ENCODE measurements at regions not wholly inside any gene's neighbourhood (a gene's known extent, or its start where the extent isn't known, plus 50 kb on each side); places are given as distances from the start of the nearest gene placed in this dataset.

DNA sequence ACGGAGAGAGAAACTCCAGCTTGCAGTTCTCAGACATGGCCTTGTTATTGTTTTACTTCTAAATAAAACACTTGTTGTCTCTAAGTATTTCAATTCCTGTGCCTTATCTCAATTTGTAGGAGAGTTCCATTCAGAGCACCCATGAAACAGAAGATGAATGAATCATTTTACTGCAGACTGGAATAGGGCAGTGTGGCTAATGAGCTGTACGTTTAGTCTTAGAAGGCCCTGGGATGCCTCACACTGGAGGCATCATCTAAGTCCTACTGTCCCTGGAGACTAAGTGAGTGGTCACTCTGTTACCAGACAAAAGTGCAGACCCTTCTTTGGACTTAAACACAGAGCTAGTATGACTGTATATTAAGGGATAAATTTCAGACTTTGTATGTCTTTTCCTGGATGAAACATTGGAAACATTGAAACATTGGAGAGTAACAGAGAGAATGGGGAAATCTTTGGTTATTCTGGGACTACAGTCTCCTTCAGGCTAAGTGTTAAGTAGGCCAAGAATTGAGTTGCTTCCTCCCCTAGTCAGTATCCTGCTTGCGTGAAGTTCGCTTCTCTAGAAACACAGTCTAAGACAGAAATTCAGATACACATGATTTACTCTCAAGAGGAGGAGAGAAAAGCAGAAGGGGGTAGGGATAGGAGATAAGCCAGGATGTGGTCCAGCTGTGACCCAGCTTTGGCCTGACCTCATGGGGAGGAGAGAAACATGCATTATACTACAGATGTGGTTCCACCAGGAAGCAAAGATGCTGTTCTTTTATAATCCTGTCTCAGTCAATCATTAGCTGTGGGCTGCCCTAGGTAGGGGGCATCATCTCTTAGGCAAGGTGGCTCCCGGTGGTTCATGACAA is 167.4 kb upstream of the BMP2 start:
- no peak overlapping the region for H3K4me3 ChIP-seq (ENCODE audit: control insufficient read depth, low read depth, low read length)
- TF ChIP-seq, protein P1, sequence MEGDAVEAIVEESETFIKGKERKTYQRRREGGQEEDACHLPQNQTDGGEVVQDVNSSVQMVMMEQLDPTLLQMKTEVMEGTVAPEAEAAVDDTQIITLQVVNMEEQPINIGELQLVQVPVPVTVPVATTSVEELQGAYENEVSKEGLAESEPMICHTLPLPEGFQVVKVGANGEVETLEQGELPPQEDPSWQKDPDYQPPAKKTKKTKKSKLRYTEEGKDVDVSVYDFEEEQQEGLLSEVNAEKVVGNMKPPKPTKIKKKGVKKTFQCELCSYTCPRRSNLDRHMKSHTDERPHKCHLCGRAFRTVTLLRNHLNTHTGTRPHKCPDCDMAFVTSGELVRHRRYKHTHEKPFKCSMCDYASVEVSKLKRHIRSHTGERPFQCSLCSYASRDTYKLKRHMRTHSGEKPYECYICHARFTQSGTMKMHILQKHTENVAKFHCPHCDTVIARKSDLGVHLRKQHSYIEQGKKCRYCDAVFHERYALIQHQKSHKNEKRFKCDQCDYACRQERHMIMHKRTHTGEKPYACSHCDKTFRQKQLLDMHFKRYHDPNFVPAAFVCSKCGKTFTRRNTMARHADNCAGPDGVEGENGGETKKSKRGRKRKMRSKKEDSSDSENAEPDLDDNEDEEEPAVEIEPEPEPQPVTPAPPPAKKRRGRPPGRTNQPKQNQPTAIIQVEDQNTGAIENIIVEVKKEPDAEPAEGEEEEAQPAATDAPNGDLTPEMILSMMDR (IDR thresholded peaks at IDR 0.05; ENCODE audit: control insufficient read depth, insufficient read depth, low read depth, low read length, missing control alignments) = no peak
- DNase-seq (ENCODE audit: low read depth) = no peak

DNA sequence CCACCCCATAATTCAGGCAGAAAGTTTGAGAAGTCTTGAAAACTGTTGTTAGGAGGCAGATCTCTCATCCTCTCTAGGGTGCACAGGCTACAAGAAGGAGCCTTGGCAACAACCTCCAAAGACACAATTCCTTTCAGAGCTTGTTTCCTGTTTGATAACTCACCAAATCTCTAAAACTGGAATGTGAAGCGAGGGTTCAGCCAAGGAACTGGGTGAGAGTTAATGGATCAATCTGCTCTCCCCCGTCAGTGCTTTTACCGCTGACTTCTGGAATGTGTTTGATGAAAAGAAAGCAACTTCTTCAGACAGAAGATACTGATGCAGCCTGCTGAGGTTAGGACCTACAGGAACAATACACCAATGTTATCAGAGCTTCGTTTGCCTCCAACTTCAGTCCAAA is 171.8 kb upstream of the BMP2 start:
- no peak overlapping the region for H3K4me3 ChIP-seq (ENCODE audit: control insufficient read depth, low read depth, low read length)
- DNase-seq (ENCODE audit: low read depth) = no peak
- TF ChIP-seq, protein P1 (IDR thresholded peaks at IDR 0.05; ENCODE audit: control insufficient read depth, insufficient read depth, low read depth, low read length, missing control alignments) = no peak

DNA sequence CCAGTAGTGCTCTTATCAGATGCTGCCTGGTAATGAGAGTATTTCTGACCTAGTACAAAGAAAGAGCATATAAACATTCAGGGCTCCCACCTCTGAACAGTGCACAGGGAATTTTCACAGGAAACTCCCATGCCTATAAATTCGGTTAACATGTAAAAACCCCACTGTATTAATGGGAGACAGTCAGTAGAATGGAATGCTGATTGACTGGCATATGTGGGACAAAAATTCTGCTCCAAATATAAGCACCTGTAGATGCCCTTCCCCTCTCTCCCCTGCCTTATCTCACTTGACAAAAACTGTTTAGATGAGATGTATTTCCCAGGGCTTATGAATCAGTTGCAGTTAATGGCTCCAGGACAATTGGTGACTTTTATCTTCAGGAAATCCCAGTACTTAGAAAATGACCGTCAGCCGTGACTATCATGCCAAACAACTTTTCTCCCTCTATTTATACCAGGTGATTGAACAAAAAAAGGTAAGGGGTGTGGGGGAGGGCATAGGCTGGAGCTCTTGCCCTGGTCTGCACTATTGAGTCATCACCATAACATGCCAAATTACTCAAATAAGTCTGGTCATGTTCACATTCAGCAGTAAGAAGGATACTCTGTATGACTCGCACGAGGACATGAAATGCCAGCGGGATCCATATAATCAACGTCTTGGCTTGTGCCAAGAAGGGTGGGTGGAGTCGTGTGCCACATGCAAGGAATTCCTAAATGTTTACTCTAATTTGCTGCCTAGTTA is 176.4 kb upstream of the BMP2 start:
- no peak overlapping the region for H3K4me3 ChIP-seq (ENCODE audit: control insufficient read depth, low read depth, low read length)
- peak; percentile 3 for DNase-seq (ENCODE audit: low read depth)
- TF ChIP-seq, protein P1 (IDR thresholded peaks at IDR 0.05; ENCODE audit: control insufficient read depth, insufficient read depth, low read depth, low read length, missing control alignments) = no peak

DNA sequence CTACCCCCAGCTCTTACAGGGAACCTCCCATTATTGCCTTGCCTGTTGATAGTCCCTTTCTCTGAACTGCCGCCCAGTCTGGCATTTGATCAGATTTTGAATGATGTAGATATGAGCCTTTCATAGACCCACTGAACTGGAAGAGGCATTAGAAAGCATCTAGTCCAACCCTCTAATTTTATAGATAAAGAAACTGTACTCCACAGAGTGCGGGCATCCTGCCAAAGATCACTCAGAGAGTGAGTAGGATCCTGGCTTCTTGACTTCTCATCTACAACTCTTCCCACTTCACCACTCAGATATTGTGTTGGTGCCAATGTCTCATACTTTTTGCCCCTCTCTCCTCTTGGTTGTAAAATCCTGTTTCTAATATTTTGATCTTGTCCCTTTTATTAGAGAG is 179.2 kb upstream of the BMP2 start:
- TF ChIP-seq, protein P1 (IDR thresholded peaks at IDR 0.05; ENCODE audit: control insufficient read depth, insufficient read depth, low read depth, low read length, missing control alignments) = no peak
- H3K4me3 ChIP-seq (ENCODE audit: control insufficient read depth, low read depth, low read length) = no peak overlapping the region
- no peak for DNase-seq (ENCODE audit: low read depth)

DNA sequence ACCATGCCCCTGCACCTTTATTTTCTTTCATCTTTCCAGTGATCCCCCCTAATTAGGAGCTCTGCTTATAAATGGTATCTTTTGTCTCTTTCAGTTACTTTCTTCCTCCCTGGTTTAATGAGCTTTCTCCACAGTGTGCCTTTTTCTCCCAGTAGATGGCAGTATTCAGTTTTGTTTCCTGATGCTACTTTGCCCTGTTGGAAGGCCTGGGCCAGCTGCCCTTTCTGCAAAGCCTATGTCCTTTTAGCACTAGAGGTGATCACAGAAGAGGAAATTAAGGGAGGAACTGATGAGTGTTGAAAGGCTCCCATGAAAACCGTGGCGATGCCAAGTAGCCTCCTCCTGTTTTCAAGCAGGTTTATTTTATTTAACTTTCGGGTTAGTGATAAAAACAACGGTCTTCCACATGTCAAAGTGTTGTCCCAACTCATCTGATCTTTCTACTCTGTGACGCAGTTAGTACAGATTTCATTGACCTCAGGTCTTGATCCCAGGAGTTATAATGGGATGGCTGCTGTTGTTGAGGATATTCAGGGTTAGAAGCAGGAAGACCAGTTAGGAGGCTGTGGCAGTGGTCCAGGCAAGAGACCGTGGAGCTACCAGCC is 184.2 kb upstream of the BMP2 start:
- no peak overlapping the region for H3K4me3 ChIP-seq (ENCODE audit: control insufficient read depth, low read depth, low read length)
- no peak for DNase-seq (ENCODE audit: low read depth)
- TF ChIP-seq, protein P1 (IDR thresholded peaks at IDR 0.05; ENCODE audit: control insufficient read depth, insufficient read depth, low read depth, low read length, missing control alignments) = peak; percentile 68

DNA sequence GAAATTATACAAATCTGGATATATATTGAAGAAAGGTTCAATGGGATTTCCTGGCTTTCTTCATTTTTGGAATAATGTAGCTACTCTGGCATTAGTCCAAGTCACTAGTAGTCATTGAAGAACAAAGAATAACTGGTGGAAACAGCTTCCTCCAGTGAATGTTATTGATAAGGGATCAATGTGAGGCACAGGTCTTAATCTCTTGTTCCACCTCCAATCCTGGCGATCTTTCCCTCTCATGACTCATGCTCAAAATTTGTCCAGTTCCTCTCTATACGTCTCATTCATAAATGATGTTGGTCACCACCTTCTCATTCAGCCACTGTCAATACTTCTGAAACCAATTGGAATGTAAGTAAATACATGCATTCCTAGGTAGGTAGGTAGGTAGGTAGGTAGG is 185.0 kb upstream of the BMP2 start:
- TF ChIP-seq, protein P1 (IDR thresholded peaks at IDR 0.05; ENCODE audit: control insufficient read depth, insufficient read depth, low read depth, low read length, missing control alignments) = no peak
- DNase-seq (ENCODE audit: low read depth) = no peak

More for the DNA sequence above, 185.0 kb upstream of the BMP2 start:
- no peak overlapping the region for H3K4me3 ChIP-seq (ENCODE audit: control insufficient read depth, low read depth, low read length)

Data from AG09309 (cell line).